ENCODE measurements at regions not wholly inside any gene's neighbourhood (a gene's known extent, or its start where the extent isn't known, plus 50 kb on each side); places are given as distances from the start of the nearest gene placed in this dataset.

DNA sequence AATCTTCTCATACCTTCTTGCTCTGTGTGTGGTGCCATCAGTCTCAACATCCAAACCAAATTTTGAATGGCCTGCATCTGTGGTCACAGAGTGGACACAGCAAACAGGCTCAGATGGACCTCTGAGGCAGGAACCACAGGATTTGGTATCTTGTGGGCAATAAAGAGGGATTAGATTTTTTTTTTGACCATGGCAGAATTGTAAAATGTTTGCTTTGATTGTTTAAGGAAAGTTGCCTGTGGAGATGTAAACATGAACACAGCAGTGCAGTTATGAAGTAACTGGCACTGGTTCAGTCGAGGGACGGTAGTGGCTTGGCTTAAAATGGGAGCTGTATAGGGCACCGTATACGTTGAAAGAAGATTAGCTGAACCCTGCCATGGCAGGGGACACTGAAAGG, 464.7 kb downstream of the SH2D4B start:
- TF ChIP-seq, protein P1, sequence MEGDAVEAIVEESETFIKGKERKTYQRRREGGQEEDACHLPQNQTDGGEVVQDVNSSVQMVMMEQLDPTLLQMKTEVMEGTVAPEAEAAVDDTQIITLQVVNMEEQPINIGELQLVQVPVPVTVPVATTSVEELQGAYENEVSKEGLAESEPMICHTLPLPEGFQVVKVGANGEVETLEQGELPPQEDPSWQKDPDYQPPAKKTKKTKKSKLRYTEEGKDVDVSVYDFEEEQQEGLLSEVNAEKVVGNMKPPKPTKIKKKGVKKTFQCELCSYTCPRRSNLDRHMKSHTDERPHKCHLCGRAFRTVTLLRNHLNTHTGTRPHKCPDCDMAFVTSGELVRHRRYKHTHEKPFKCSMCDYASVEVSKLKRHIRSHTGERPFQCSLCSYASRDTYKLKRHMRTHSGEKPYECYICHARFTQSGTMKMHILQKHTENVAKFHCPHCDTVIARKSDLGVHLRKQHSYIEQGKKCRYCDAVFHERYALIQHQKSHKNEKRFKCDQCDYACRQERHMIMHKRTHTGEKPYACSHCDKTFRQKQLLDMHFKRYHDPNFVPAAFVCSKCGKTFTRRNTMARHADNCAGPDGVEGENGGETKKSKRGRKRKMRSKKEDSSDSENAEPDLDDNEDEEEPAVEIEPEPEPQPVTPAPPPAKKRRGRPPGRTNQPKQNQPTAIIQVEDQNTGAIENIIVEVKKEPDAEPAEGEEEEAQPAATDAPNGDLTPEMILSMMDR (IDR thresholded peaks at IDR 0.05), result no peak
- TF ChIP-seq POLR2A (IDR thresholded peaks at IDR 0.05), result no peak
- TF ChIP-seq POLR2AphosphoS5 (IDR thresholded peaks at IDR 0.05), result no peak
- no peak for TF ChIP-seq EP300 (IDR thresholded peaks at IDR 0.05)

Data from stomach (tissue), 4 donors.